ENCODE measurements at regions not wholly inside any gene's neighbourhood (a gene's known extent, or its start where the extent isn't known, plus 50 kb on each side); places are given as distances from the start of the nearest gene placed in this dataset.

- TF ChIP-seq CTCF (IDR thresholded peaks at IDR 0.05; ENCODE audit: low read depth, low read length): no peak
- DNase-seq (ENCODE audit: low read depth in 1 of 2, low spot score in 1 of 2): no peak
- Histone ChIP-seq H3K27me3 (no peaks in the 10 kb centered on the region), H3K4me1 (ENCODE audit: low read depth) (no peaks in the 10 kb centered on the region), H3K9me3 (ENCODE audit: low read depth) (no peaks in the 10 kb centered on the region), H3K27ac (no peak overlapping the region), H3K4me3 (no peak overlapping the region), H3K36me3 (no peaks in the 10 kb centered on the region)
Measured at GRCh38 chr5:107099506-107099905, 571.2 kb downstream of the EFNA5 start.

GRCh38 chr5:107092695-107093094 lies 578.0 kb downstream of the EFNA5 start:
- no peak for TF ChIP-seq CTCF (IDR thresholded peaks at IDR 0.05; ENCODE audit: low read depth, low read length)
- no peaks in the 10 kb centered on the region for H3K9me3 ChIP-seq (ENCODE audit: low read depth)
- no peaks in the 10 kb centered on the region for H3K4me1 ChIP-seq (ENCODE audit: low read depth)
- DNase-seq (ENCODE audit: low read depth in 1 of 2, low spot score in 1 of 2): peak in 1 of 2 donors; percentile 1
- no peaks in the 10 kb centered on the region for H3K27me3 ChIP-seq
- no peak overlapping the region for H3K4me3 ChIP-seq
- H3K27ac ChIP-seq: no peak overlapping the region
- no peaks in the 10 kb centered on the region for H3K36me3 ChIP-seq

GRCh38 chr5:107090506-107090905 lies 580.2 kb downstream of the EFNA5 start:
- no peaks in the 10 kb centered on the region for H3K9me3 ChIP-seq (ENCODE audit: low read depth)
- DNase-seq (ENCODE audit: low read depth in 1 of 2, low spot score in 1 of 2): no peak
- H3K36me3 ChIP-seq: no peaks in the 10 kb centered on the region
- H3K27me3 ChIP-seq: no peaks in the 10 kb centered on the region
- H3K4me1 ChIP-seq (ENCODE audit: low read depth): no peaks in the 10 kb centered on the region
- no peak for TF ChIP-seq CTCF (IDR thresholded peaks at IDR 0.05; ENCODE audit: low read depth, low read length)
- H3K4me3 ChIP-seq: no peak overlapping the region
- no peak overlapping the region for H3K27ac ChIP-seq

- Histone ChIP-seq H3K27ac (no peak overlapping the region), H3K27me3 (no peaks in the 10 kb centered on the region), H3K4me3 (no peak overlapping the region), H3K36me3 (no peaks in the 10 kb centered on the region), H3K4me1 (ENCODE audit: low read depth) (no peaks in the 10 kb centered on the region), H3K9me3 (ENCODE audit: low read depth) (no peaks in the 10 kb centered on the region)
- no peak for TF ChIP-seq CTCF (IDR thresholded peaks at IDR 0.05; ENCODE audit: low read depth, low read length)
- no peak for DNase-seq (ENCODE audit: low read depth in 1 of 2, low spot score in 1 of 2)
Measured at GRCh38 chr5:107088907-107089306, 581.8 kb downstream of the EFNA5 start.

- no peak for DNase-seq (ENCODE audit: low read depth in 1 of 2, low spot score in 1 of 2)
- Histone ChIP-seq H3K4me3 (no peak overlapping the region), H3K27ac (no peak overlapping the region), H3K4me1 (ENCODE audit: low read depth) (peaks cover 4% of the 10 kb centered on the region), H3K27me3 (no peaks in the 10 kb centered on the region), H3K9me3 (ENCODE audit: low read depth) (no peaks in the 10 kb centered on the region), H3K36me3 (no peaks in the 10 kb centered on the region)
- no peak for TF ChIP-seq CTCF (IDR thresholded peaks at IDR 0.05; ENCODE audit: low read depth, low read length)
Measured at GRCh38 chr5:107085572-107085971, 585.2 kb downstream of the EFNA5 start.

- Histone ChIP-seq H3K36me3 (no peaks in the 10 kb centered on the region), H3K27me3 (peaks cover 7% of the 10 kb centered on the region), H3K4me1 (ENCODE audit: low read depth) (no peaks in the 10 kb centered on the region), H3K9me3 (ENCODE audit: low read depth) (no peaks in the 10 kb centered on the region), H3K4me3 (no peak overlapping the region), H3K27ac (no peak overlapping the region)
- TF ChIP-seq CTCF (IDR thresholded peaks at IDR 0.05; ENCODE audit: low read depth, low read length): no peak
- no peak for DNase-seq (ENCODE audit: low read depth in 1 of 2, low spot score in 1 of 2)
Measured at GRCh38 chr5:107074996-107075395, 595.7 kb downstream of the EFNA5 start.
